ENCODE measurements at regions not wholly inside any gene's neighbourhood (a gene's known extent, or its start where the extent isn't known, plus 50 kb on each side); places are given as distances from the start of the nearest gene placed in this dataset.

DNA sequence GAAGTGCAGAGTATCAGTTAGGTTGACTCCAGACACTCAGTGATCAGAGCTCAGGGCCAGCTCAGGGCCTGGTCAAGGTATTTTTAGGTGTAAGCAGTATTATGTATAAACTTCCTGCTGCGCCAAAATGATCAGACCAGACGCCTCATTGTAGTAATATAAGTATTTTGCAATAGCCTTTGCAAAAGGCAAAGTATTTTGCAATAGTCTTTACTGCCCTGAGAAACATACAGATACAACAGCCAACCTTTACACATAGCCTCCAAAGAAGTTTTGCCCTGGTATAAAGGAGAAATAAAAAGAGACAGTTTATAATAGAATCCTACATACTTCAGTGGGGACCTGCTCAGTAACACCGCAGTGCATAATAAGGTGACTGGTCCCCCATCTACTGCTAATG, 333.0 kb upstream of the EEF2KMT start:
- TF ChIP-seq POLR2AphosphoS5 (IDR thresholded peaks at IDR 0.05; ENCODE audit: low read depth, low read length) (no peak), TAF1 (IDR thresholded peaks at IDR 0.05; ENCODE audit: borderline replicate concordance, insufficient read depth, low read length) (no peak)
